ENCODE measurements at regions not wholly inside any gene's neighbourhood (a gene's known extent, or its start where the extent isn't known, plus 50 kb on each side); places are given as distances from the start of the nearest gene placed in this dataset.

DNA sequence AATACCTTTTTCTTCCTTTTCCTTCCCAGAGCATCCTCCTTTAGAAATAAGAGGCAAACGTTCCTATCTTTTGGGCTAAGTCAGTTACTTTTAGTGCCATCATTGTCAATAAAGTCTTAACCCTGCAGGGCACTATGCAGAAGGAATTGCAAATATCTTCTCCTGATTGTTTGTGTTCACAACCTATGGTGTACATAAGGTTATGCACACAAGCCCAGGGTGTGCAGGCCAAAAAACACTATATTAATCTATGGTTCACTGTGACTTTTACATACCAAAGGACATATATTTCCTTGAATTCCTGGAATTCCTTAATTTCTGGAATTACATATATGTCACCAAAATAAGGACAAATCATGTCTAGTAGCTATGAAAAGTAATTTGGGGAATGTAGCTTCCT is 493.5 kb downstream of the MTRR start:
- TF ChIP-seq, protein P1, sequence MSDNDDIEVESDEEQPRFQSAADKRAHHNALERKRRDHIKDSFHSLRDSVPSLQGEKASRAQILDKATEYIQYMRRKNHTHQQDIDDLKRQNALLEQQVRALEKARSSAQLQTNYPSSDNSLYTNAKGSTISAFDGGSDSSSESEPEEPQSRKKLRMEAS (IDR thresholded peaks at IDR 0.05; ENCODE audit: low read depth, low read length) = no peak
- TF ChIP-seq, protein P2, sequence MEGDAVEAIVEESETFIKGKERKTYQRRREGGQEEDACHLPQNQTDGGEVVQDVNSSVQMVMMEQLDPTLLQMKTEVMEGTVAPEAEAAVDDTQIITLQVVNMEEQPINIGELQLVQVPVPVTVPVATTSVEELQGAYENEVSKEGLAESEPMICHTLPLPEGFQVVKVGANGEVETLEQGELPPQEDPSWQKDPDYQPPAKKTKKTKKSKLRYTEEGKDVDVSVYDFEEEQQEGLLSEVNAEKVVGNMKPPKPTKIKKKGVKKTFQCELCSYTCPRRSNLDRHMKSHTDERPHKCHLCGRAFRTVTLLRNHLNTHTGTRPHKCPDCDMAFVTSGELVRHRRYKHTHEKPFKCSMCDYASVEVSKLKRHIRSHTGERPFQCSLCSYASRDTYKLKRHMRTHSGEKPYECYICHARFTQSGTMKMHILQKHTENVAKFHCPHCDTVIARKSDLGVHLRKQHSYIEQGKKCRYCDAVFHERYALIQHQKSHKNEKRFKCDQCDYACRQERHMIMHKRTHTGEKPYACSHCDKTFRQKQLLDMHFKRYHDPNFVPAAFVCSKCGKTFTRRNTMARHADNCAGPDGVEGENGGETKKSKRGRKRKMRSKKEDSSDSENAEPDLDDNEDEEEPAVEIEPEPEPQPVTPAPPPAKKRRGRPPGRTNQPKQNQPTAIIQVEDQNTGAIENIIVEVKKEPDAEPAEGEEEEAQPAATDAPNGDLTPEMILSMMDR (IDR thresholded peaks at IDR 0.05; ENCODE audit: low read depth, low read length) = no peak
- TF ChIP-seq POLR2A (IDR thresholded peaks at IDR 0.05; ENCODE audit: extremely low read depth, insufficient read length) (no peak), MYC (IDR thresholded peaks at IDR 0.05; ENCODE audit: low read depth, low read length) (no peak)
